ENCODE measurements at regions not wholly inside any gene's neighbourhood (a gene's known extent, or its start where the extent isn't known, plus 50 kb on each side); places are given as distances from the start of the nearest gene placed in this dataset.

GRCh38 chr6:43865086-43865485 lies 95.1 kb downstream of the VEGFA start:
- TF ChIP-seq CTCF (IDR thresholded peaks at IDR 0.05; ENCODE audit: extremely low read depth in 1 of 2, insufficient read depth in 1 of 2, low read depth in 1 of 2, low read length in 2 of 2) (no peak), POLR2AphosphoS5 (IDR thresholded peaks at IDR 0.05; ENCODE audit: insufficient read depth, low read depth, low read length) (no peak), POLR2A (IDR thresholded peaks at IDR 0.05; ENCODE audit: low read depth, low read length) (no peak), EZH2 (IDR thresholded peaks at IDR 0.05; ENCODE audit: borderline replicate concordance, low read depth, low read length, severe bottlenecking) (no peak), MYC (IDR thresholded peaks at IDR 0.05; ENCODE audit: low read depth, low read length) (no peak), FOS (IDR thresholded peaks at IDR 0.05; ENCODE audit: borderline replicate concordance, insufficient read depth, low read length) (no peak)
- TF ChIP-seq, protein P1, sequence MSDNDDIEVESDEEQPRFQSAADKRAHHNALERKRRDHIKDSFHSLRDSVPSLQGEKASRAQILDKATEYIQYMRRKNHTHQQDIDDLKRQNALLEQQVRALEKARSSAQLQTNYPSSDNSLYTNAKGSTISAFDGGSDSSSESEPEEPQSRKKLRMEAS (IDR thresholded peaks at IDR 0.05; ENCODE audit: insufficient read depth, insufficient read length): no peak

All from endothelial cell of umbilical vein (primary cell).